ENCODE measurements at regions not wholly inside any gene's neighbourhood (a gene's known extent, or its start where the extent isn't known, plus 50 kb on each side); places are given as distances from the start of the nearest gene placed in this dataset.
"Not testable (repeated sequence)": the region's sequence is repeated elsewhere in the genome, so short reads cannot be mapped to it uniquely, and the experiment has no call there.

DNA sequence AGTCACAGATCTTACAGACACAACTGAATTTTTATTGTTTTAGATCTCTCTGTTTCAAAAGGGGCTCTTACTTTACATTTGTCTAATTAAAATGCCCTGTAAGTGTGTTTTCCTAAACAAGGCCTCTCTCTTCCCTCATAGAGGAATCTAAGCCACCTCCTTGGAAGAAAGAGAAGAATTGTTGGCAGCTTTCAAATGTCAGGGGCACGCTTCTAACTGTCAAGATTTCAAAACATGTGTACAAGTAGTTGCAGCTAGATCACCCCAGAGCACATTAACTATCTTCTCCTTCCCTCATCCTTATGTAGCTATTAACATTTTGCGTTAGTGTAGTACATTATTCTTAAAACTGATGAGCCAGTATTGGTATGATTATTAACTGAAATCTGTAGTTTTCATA, 266.5 kb upstream of the BOD1L1 start:
- intact Hi-C loops (cut with micrococcal nuclease): no loop called here

GRCh38 chr4:13900780-13901179, 273.3 kb upstream of the BOD1L1 start:
- intact Hi-C loops (cut with micrococcal nuclease): no loop called here

- intact Hi-C loops (cut with micrococcal nuclease): no loop called here
These were observed 274.6 kb upstream of the BOD1L1 start for GRCh38 chr4:13902146-13902545.

DNA sequence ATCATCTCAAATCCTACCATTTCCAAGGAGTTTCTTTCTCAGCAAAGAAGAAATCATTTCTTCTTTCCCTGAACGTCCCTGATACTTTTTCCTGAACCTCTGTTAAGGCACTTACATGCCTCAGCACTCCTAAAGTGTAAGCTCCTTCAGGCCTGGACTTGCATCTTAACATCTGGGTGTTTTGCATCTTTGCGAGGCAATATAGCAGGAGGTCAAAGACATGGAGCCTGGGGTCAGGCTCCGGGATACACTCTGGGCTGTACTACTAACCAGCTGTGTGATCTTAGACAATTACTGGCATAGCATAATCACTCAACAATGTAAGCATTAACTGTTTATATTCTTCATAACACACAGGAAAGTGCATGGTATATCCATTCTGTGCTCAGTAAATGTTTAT, 275.5 kb upstream of the BOD1L1 start:
- intact Hi-C loops (cut with micrococcal nuclease): no loop called here

- intact Hi-C loops (cut with micrococcal nuclease): no loop called here
These were observed 276.4 kb upstream of the BOD1L1 start for GRCh38 chr4:13903901-13904300.

- intact Hi-C loops (cut with micrococcal nuclease): no loop called here
These were observed 278.0 kb upstream of the BOD1L1 start for GRCh38 chr4:13905543-13905942.

GRCh38 chr4:13906727-13907126, 279.2 kb upstream of the BOD1L1 start:
- intact Hi-C loops (cut with micrococcal nuclease): no loop called here

DNA sequence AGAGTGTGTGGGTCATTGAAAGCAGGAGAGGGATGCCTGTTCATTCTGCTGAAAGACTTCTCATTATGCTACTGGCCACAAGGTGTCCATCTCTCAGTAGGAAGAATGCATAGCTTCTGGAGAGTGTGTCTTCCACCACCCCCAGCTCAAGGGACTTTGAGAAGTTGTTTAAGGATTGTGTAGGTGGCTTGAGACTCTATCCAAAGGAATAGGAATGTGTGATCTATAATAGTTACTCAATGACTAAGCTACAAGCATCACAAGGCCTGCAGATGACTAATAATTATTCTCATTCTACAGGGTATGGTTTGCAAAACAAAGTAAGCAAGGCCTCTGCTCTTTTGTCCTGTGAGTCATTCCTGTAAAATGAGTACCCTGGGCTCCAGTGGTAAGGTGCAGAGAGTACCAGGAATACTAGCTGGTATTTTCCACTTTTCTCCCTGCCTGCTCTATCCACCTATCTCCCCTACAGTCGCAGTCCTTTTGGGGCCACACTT, 279.8 kb upstream of the BOD1L1 start:
- intact Hi-C loops (cut with micrococcal nuclease): no loop called here

- intact Hi-C loops (cut with micrococcal nuclease): no loop called here
These were observed 280.9 kb upstream of the BOD1L1 start for GRCh38 chr4:13908455-13908854.

DNA sequence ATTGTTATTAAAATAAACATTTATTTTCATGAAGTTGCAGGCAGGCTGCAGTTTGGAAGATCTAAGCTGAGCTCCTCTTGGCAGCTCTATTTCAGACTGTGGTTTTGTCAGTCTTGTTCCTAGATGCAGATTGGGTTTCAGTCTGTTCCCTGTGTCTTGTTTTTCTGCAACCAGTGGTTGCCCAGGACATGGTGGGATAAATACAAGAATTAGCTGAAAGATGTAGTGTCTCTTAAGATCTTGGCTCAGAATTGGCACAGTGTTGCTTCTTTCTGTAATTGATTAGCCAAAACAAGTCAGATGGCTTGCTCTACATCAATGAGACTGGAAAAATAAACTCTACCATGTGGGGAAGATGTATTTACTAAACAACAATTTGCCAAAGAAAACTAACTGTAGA, 283.0 kb upstream of the BOD1L1 start:
- intact Hi-C loops (cut with micrococcal nuclease): loop anchor here (10.0 kb wide), 1 partner anchor 1866 kb away; no protein-coding TSS in a partner anchor

DNA sequence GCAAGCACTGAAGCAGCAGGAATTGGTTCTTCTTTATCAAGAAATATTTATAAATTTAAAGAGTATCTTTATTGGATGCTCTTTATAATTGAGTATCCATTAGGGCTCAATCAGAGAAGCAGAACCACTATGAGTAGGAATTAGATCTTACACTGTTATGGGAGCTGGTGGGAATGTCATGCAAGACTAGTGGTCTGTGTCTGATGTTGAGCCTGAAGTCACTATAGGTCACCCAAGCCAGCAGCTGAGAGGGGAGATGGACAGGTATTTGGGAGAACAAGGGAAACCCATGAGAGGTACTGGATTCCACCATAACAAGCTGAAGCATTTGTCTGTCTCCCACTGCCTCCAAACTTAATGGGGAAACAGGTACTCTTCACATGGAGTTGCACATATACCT, 283.7 kb upstream of the BOD1L1 start:
- intact Hi-C loops (cut with micrococcal nuclease): loop anchor here (10.0 kb wide), 1 partner anchor 1866 kb away; no protein-coding TSS in a partner anchor

- intact Hi-C loops (cut with micrococcal nuclease): loop anchor here (10.0 kb wide), 1 partner anchor 1868 kb away; no protein-coding TSS in a partner anchor
These were observed 285.0 kb upstream of the BOD1L1 start for GRCh38 chr4:13912436-13912925.

DNA sequence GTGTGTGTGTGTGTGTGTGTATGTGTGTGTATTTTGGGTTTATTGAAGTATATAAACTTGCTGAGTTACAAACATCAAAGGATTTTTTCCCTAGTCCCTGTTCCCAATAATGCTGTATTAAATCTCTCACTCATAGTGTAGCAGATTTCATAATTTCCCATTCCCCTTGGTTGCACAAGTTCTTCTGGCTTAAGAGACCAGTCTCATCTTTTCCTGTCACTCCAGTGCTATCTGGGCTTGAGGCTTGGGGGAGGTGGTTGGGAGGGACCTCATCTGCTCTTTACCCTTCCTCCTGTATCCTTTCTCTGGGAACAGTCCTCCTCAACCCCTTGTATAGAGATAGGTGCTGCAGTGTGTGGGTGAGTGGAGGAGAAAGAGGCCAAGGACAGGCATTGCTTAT, 285.4 kb upstream of the BOD1L1 start:
- intact Hi-C loops (cut with micrococcal nuclease): loop anchor here (10.0 kb wide), 1 partner anchor 1868 kb away; no protein-coding TSS in a partner anchor

GRCh38 chr4:13917015-13917414, 289.5 kb upstream of the BOD1L1 start:
- intact Hi-C loops (cut with micrococcal nuclease): loop anchor here (10.0 kb wide), 1 partner anchor 1872 kb away; no protein-coding TSS in a partner anchor

- intact Hi-C loops (cut with micrococcal nuclease): loop anchor here (10.0 kb wide), 1 partner anchor 1873 kb away; no protein-coding TSS in a partner anchor
These were observed 290.6 kb upstream of the BOD1L1 start for GRCh38 chr4:13918110-13918509.

DNA sequence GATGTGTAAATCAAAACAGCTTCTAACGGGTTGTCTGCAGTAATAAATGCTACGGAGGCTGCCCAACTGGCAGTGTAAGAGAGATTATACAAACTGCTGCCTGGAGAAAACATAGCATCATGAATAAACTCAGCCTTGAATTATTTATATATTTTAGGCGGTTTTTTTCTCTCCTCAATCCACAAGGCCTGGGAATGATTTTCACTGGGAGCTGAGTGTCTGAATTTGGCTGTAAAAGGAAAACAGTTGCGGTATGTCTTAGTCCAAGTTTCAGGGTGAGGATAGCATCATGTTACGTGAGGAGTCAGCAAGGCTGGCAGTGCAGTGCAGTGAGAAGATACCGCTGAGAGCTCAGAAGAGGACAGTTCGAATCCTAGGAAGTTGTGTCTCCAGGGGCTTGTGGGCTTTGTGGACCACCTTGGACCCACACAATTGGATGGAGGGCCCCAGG, 291.5 kb upstream of the BOD1L1 start:
- intact Hi-C loops (cut with micrococcal nuclease): loop anchor here (10.0 kb wide), 1 partner anchor 1874 kb away; no protein-coding TSS in a partner anchor

- intact Hi-C loops (cut with micrococcal nuclease): no loop called here
These were observed 292.8 kb upstream of the BOD1L1 start for GRCh38 chr4:13920111-13920875.

DNA sequence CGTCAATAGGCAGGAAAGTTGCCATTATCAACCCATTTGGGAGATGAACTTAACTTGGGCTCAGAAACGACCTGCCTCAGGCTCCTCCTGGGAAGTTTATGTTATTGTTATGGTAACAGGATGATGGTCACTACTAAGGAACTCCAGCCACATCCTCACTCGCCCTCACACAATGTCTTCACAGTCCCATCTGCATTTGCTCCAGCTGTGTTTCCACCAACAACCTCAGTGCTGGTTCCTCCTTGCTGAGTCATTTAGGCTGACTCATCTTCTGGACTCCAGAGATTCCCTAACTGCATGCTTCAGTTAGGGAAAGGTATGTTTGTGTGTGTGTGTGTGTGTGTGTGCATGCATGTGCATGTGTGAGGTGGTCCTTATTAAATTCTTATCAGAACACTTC, 293.4 kb upstream of the BOD1L1 start:
- intact Hi-C loops (cut with micrococcal nuclease): no loop called here

GRCh38 chr4:13921805-13922204, 294.3 kb upstream of the BOD1L1 start:
- intact Hi-C loops (cut with micrococcal nuclease): no loop called here

DNA sequence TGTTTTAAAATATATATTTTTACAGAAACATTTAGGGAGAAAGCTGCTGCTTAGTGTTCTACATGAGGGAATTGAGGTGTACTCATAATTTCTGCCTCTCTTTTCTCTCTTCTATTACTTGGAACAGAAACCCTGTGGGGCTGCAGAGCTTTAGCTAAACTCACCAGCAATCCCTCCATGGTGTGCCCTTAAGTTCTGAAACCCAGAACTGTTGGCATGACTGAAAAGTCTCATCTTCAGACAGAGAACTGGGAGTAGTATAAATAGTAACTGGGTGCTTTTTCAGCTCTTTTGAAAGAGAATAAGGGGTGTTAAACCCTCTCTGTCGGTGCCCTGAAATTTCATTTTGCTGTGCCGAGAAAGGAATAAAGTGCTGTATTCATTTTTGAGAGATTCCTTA, 294.9 kb upstream of the BOD1L1 start:
- intact Hi-C loops (cut with micrococcal nuclease): no loop called here

- intact Hi-C loops (cut with micrococcal nuclease): no loop called here
These were observed 295.5 kb upstream of the BOD1L1 start for GRCh38 chr4:13922873-13923645.

DNA sequence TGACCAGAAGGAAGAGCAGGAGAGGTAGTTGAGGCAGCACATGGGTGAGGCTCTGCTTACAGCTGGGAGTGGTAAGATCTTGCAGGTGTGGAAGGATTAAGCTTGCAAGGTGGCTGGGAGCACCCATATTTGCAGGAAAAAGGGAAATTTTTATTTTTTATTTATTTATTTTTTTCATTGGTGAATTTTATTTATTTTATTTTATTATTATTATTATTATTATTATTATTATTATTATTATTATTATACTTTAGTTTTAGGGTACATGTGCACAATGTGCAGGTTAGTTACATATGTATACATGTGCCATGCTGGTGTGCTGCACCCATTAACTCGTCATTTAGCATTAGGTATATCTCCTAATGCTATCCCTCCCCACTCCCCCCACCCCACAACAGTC, 297.4 kb upstream of the BOD1L1 start:
- intact Hi-C loops (cut with micrococcal nuclease): not testable (repeated sequence)
